GM18498 (cell line): ENCODE measurements at regions not wholly inside any gene's neighbourhood (a gene's known extent, or its start where the extent isn't known, plus 50 kb on each side); places are given as distances from the start of the nearest gene placed in this dataset.

Experiments
- ATAC-seq: cut with Tn5 transposase; IDR thresholded peaks from one replicate; pipeline ENCODE4 v1.9.1; 2021; ENCODE audit warnings: mild to moderate bottlenecking, moderate library complexity; ENCODE audit not compliant: unreplicated experiment

DNA sequence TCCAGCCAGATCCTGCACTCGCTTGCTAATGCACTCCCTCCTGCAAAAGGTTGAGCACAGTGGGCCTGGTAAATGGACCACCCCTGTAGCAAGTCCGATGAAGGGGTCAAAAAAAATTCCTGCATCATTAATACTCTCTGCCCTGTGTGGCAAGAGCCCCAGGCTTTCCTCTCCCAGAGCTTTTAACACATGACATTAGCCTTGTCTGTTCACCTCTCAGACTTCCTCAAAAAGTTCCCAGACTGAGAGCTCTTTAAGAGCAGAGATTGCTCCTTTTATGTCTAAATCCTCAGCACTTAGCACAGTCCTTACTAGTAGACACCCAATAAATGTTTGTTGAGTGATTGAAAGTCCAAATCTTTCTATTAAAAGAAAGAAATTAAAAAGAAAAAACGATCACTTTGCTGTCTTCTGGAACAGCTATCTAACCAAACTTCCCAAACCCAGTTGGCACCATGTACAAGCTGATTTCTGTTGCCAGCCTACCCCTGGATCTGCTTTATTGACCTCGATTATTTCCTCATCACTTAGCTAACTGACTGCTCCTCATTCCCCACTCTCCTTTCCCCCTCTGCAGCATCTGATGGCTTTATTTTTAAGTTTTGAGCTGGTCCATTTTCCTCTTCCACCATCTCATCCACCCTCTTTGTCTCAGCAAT, 209.8 kb downstream of the ENC1 start:
- no peak for ATAC-seq

DNA sequence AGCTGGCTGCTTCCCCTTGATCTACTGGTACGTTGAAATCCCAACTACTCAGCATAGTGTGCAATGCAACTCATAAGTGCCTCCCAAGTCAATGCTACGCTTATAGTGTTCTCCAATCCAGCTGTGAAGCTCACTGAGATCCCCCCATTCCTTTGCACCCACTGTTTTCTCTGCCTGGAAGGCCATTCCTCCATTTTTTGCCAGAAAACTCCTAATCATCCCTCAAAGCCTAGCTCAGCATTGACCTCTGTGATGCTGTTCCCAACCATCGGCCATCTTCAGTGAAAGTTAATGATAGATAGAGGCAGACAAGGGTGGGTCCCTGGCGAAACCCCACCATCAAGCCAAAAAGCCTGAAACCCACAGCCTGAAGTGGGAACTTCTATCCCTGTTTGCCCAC, 211.0 kb downstream of the ENC1 start:
- no peak for ATAC-seq

DNA sequence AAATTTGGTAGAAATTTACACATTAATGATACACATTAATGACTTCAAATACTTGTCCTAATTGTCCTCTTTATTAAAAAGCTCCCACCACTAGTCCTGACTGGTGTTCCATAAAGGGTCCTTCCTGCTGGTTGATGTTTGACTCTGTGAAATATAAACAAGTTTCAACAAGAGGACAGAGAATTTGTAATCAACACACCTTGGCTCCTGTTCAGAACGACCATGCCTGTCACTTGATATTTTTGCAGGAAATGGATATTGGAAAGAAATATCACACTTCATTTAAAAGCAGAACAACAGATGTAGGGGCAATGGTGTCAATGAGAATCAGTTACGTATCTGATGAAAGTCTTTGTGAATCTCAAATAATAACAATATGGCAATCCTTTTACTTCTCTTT, 211.7 kb downstream of the ENC1 start:
- no peak for ATAC-seq

DNA sequence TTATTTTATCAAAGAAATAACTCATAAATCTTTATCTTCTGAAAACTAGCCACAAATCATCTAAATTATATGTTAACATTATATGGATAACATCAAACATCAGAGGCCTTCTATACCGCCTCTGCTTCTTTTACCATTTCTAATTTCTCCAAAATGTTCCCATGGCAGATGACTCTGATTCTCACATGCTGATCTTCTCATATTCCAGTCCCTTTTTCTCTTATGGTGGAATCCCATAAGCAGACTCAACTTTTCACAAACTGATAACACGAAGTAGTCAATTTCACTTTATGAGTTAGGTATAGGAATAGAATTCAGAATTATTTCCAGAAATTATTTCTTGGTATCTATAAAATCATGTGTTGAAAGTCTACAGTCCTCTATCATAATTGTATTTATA, 212.3 kb downstream of the ENC1 start:
- no peak for ATAC-seq

DNA sequence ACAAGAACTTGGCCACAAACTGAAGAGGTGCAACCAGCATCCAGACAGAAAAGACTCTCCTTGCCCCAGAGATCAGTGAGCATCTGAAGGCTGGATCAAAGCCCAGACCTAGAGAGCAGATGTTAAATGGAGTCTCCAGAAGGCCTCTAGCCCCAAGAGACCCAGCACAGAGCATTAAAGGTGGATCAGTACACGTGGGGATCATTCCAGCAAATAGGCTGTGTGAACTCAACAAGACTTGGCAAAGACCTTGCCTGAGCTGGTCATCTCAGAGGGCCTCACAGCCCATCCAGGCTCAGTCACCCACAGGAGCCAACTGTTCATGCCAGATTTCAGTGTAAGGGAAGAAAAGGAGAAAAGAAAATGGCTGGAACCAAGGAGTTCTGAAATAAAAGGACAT, 214.0 kb downstream of the ENC1 start:
- ATAC-seq: no peak

DNA sequence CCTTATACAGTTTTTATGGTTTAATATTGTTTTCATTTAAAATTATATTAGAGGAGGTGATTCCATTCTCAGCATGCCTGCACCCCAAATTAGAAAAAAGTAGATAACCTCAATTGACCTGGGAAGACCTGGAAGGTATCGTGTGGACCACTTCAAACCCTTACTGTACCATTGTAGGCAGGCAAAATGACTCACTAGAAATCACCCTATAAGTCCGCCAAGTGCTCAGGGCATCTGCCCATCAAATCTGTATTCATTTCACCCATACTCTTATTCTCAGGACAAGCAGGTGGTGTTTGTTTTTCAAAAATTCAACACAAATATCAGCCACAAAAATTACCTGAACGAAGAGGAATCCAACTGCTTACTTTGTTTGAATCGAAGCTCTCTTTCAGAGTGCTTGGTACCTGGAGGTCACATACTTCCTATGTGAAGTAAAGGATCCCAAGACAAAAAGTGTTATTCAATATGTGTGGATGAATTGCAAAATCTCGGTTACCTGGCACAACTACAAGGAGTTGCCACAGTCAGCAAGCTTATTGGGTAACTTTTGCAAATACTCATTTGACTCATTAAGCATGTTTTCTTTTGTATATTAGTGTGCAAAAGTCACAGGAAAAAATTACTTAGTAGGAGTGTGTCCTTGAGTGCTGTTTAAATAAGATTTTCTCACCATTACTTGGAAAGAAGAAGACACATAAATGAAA, 216.2 kb downstream of the ENC1 start:
- ATAC-seq: no peak

DNA sequence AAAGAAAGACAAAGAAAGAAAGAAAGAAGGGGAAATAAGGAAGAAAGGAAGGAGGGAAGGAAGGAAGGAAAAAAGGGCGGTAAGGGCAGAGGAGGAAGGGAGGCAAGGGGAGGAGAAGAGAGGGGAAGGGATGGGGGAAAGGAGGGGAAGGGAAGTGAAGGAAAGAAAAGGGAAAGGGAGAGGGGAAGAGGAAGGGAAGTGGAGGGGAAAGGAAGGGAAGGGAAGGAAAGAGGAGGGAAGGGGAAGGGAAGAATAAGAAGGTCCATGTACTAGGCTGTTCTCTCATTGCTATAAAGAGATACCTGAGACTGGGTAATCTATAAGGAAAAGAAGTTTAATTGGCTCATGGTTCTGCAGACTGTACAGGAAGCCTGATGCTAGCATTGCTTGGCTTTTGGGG, 217.1 kb downstream of the ENC1 start:
- ATAC-seq: no peak

DNA sequence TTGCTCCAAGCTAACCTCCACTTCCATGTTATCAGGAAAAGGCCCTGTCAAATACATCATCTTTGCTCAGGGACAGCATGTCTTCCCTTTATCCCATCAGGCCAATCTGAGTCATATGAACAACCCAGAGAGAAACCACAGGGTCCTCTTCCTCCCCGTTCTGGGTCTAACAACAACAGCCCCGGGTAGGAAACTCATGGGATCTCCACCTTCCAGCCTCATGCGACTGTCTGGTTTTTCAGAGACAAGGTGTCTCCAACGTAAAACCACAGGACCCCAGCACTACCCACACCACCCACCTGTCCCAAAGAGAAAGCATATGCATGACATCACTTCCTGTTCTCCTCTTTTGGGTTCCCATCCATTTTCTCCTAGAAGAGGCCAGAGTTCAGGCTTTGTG, 217.9 kb downstream of the ENC1 start:
- no peak for ATAC-seq

DNA sequence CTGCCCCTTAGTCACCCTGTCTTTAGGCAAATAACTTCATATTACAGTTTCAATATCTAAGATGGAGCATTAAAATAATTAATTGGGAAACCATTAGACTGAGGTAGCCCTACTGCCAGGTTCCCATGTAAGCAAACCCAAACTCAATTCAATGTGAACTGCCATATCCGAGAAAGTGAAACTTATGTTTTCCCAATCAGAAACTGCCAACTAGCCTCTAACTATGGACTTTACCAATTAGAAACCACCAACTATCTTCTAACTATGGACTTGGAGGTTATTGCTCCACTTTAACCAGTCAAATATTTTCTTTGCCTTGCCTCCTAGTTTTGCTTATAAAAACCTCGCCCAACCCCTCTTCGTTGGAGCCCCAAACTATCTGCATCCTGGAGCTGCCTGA, 218.5 kb downstream of the ENC1 start:
- no peak for ATAC-seq

DNA sequence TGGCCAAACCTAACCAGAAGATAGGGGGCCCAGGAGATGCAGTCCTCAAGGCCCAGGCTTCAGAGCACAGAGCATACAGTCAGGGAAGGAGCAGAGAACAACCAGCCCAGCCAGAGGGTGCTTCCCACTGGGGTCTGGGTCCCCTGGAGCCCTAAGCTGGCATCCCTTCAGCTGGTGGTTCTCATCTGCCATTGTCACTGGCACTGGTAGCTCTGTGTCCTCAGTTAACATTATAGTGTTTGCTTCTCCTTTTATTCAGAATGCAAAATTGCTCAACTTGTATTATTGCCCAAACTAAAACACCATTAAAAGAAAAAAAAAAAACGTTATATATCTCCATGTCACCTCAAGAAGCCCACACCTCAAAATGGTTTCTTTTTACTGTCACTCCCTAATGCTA, 219.2 kb downstream of the ENC1 start:
- ATAC-seq: no peak

DNA sequence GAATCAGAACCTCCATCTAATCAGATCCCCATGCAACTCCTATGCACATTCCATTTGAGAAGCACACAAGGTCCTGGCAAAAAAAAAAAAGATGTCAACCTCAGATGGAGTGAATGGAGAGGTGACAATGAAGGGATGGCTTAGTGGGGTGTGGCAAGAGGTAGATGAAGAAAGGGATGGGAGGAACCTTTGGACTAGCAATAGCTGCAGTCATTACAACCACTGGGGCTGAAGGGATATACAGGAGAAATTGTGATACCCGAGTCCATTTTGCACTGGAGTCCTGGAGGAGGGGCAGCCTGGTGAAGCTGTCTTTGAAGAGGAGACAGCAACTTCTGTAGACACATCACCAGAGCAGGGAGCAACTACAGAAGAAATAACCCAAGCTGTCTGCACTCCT, 219.6 kb downstream of the ENC1 start:
- ATAC-seq: no peak

DNA sequence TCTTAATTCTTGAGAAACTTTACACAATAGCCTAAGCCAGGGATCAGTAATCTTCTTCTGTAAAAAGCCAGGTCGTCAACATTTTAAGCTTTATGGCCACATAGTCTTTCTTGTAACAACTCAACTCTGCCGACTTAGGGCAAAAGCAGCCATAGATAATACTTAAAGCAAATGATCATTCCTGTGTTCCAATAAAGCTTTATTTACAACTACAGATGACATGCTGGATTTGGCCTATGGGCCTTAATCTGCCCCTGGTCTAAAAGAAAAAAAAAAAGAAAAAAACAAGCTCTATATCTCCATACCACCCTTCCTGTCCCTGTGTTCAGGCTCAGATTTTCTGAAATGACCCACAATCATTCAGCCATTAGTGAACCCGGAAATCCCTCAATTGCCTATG, 220.3 kb downstream of the ENC1 start:
- ATAC-seq: no peak

DNA sequence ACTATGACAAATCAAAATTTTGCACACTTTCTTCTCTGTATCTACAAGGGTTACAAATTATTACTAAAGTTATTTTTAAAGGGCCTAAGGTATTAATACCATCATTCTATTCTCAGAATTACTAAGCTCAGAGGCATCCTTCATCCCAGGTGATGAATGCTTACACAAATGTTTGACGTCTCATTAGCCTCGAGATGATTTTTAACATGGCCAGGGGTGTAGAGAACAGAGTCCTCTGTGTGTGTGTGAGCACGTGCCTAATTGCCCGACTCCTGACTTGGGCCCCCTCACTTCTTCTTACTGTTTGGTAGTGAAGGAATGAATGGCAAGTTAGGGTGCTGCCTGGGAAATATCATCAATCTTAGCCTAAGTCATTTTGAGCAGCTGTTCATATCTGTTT, 221.1 kb downstream of the ENC1 start:
- no peak for ATAC-seq

DNA sequence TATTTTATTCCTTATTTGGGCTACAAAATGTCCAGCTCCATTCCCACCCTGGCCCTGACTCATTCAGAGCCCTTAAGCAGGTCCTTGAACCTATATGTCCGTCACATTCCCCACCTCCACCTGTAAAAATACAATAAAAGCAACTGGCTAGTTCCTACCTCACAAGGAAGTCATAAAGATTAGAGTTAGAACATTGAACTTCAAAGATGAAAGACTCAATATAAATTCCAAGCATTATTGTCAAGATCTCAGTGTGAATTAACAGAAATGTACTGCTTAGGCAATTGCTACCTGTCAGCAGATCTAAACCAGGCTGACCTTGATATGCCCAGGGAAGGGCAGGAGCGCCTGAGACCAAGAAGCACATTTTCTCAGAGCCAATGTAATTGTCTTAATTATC, 221.8 kb downstream of the ENC1 start:
- no peak for ATAC-seq

DNA sequence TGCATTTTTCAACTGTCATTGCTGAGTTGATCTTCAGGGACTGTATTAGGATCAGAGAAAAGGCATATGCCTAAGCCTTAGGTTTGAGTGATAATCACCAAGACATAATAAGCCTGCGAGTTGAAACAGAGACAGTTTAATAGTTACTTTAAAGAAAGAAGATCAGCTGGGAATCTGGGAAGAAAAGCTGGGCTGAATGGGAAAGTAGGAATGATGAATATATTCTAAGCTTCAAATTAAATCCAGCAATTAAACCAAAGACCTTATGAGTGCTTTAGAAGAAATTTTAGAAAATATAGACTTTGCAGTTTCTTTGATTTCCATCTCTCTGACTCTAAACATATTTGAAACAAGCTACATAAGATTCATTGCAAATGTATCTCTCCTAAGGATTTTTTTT, 222.3 kb downstream of the ENC1 start:
- ATAC-seq: no peak

DNA sequence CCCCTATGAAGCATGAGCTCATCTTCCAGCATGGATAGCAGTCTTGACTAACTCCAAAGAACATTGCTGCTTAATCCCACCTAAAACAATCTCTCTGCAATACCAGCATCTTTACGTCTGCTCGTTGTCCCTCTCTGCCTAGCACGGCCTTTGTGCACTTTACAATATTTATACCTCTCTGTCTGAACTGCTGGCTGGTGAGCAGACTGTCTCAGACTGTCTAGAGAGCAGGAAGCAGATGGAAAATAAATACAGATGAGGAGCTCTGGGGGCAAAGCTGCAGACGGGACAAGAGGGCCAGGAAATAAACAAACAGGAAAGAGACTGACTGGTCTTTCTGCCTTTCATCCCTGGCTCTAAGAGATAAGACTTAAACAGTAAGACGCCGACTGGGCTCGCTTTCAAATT, 224.8 kb downstream of the ENC1 start:
- no peak for ATAC-seq

DNA sequence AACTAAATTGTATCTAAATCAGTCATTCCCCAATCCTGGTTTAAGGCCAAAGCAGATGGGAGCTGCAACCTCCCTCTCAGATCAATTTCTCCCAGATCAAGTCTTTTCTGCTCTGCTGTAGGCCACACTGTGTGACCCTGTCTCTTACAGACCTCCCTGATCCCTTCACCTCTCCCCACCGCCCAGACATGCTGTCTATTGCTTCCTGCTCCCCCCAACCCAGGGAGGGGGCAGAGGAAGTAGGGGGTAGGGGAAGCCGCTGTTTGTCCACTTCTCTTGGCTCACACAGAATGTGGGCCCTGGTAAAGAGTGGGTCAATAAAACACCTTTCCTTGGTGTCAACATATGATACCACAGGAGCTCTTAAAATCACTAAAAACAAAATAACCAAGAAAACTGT, 226.3 kb downstream of the ENC1 start:
- no peak for ATAC-seq

DNA sequence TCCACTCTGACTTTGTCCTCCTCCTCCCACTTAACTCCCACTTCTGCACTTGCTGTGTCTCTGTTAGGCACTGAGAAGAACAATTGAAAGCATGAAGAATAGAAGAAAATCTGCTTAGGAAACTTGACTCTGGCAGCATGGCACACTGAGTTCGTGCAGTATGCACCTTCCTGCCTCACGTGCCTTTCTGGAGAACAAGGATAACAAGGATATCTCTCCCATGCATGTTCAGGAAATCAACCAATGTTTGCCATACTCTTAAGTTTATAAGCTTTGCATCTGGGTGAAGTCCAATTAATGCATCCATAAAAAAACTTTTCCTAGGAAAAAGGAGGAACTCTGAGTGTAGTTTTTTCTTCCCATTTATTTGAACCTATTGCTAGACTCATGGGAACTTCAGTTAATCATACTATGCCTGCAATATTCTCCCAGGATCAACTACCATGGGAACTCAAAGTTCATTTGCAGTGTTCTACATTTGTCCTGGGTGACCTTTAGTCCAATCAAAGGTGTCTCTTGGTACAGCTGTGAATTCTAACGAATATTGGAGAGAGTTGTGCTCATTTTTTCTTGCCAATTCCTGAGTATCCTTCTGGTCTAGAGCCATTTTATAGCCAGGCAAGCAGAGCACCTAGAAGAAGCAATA, 227.0 kb downstream of the ENC1 start:
- no peak for ATAC-seq

DNA sequence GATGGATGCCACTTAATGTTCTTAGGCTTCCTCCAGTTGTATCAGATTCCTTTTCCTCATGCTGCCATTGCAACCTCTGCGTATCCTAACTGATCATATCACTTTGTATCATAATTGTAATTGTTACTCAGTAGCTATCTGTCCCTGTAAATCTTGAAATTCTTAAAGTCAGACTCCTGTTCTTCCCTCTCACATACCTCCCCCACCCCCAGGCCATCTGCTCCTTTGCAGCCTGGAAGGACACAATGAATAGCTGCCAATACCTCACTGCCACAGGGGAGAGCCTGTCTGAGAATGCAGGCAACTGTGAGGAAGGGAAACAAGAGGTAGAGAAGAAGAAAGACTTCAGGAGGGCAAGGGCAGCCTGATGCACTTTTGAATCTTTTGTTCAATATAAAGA, 228.5 kb downstream of the ENC1 start:
- no peak for ATAC-seq

DNA sequence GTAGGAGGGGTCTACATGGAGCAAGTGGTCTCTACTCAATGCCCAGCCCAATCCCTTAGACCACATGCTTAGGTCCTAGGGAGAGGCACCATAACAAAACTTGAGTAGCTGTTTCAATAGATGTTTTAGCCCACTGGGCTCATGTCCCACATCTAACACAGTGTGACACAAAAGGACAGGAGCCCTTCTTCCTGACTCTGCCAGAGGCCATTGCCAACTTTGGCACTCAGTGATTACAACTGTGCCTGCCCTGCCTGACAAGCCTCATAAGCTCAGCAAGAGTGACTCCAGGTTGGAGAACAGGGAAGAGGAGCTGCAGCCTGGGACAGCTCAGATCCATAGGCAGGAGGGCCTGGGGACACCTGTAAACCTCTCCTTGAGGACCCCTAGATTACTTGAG, 230.8 kb downstream of the ENC1 start:
- no peak for ATAC-seq

DNA sequence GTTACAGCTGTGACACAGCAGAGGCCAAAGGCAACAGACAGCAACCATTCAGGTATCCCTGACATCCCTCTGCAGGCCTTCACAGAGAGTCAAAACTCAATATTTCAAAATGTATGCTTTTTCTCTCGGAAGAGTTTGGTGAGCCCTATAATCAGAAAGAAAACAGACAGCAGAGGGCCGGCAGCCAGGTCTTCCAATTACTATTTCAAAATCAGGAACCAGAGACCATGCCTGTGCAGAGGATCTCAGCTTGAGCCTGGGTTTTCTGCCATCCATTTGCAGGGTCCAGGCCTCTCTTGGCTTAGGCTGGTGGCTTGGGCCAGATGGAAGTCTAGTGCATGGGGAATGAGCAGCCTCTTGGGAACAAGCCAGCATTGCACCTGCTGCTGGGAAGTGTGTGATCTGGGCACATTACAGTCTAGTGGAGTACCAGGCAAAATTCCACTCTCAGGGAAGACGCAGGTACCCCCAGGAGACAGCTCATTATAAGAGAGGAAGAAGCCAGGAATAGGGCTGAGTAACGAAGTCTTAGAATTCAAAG, 231.3 kb downstream of the ENC1 start:
- ATAC-seq: no peak
